ENCODE measurements at regions not wholly inside any gene's neighbourhood (a gene's known extent, or its start where the extent isn't known, plus 50 kb on each side); places are given as distances from the start of the nearest gene placed in this dataset.
"Not testable (repeated sequence)": the region's sequence is repeated elsewhere in the genome, so short reads cannot be mapped to it uniquely, and the experiment has no call there.

DNA sequence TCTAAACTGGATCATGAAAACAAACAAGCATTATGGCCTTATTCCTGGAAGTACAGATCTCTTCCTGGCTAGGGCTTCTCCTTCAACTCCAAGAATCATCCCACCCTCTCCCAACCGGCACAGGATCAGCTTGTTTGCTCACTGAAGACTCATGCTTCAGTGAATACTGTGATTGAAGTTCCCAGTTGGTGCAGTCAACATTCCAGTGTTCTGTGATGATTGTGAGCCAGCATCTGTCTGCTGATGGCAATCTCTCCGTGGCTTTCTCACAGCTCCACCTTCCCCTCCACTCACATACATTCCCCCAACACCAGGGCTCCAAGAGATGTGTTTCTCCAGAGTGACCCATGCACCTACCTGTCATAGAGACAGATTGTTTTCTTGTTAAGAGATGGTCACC lies 421.3 kb upstream of the BTBD3 start:
- no peak for DNase-seq

- no peak for DNase-seq
These were observed 420.1 kb upstream of the BTBD3 start for GRCh38 chr20:11497545-11497944.

- no peak for DNase-seq
These were observed 418.5 kb upstream of the BTBD3 start for GRCh38 chr20:11499101-11499634.

DNA sequence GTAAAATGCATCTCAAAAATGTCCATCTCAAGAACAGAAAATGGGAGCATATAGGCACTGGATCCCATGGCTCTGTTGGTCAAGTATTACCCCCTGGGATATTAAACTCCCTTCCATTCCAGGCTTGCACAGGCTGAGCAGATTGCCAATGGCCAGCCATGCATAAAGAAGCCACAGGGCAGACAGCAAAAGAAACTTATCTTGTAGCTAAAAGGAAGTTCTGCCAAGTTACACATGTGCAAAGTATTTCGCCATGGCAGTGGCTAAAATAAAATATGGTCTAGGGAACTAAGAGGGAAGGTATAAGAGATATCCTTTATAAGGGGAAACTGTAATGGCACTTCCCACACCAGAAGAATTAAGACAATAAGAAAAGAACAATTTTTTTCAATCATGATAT lies 415.6 kb upstream of the BTBD3 start:
- DNase-seq = no peak

DNA sequence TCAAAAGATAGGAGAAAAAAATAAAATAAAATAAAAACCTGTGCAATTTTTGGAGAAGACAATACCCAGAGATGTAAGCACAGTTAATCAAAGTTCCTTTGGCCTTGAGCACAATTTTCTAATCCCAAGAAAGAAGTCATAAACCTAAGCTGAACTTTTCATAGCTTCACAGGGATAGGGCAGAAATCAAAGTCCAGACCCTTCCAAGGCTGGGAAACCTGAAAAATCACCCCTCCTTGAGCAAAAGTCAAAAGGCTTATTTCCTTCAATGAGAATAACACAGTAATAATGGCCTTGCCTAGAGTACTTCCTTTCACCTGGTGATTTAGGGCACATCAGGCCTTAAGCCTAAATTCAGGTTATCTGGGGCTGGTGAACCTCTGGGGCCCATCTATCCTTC lies 415.0 kb upstream of the BTBD3 start:
- DNase-seq = no peak

GRCh38 chr20:11509776-11510175 lies 407.9 kb upstream of the BTBD3 start:
- DNase-seq = no peak

DNA sequence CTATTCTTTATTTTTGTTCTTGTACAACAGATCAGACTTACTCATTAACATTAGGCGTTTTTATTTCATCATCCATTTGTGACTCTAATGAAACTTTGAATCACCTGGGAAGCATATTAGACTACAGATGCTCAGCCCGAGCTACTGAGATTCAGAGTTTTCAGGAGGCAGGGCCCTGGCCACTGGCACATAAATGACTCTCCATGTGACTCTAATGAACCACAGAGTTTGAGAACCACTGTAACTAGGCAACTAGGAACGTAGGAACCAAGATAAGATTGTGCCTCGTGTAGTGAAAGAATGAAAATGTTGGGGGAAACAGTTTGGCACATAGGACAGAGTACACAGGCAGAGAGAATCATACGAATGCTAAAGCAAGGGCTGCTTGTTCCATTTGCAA lies 405.9 kb upstream of the BTBD3 start:
- DNase-seq = no peak

DNA sequence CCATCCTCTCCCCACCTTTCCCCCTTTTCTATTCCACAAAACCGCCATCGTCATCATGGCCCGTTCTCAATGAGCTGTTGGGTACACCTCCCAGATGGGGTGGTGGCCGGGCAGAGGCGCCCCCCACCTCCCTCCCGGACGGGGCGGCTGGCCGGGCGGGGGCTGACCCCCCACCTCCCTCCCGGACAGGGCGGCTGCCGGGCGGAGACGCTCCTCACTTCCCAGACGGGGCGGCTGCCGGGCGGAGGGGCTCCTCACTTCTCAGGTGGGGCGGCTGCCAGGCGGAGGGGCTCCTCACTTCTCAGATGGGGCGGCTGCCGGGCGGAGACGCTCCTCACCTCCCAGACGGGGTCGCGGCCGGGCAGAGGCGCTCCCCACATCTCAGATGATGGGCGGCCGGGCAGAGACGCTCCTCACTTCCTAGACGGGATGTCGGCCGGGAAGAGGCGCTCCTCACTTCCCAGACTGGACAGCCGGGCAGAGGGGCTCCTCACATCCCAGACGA lies 404.4 kb upstream of the BTBD3 start:
- DNase-seq = not testable (repeated sequence)

DNA sequence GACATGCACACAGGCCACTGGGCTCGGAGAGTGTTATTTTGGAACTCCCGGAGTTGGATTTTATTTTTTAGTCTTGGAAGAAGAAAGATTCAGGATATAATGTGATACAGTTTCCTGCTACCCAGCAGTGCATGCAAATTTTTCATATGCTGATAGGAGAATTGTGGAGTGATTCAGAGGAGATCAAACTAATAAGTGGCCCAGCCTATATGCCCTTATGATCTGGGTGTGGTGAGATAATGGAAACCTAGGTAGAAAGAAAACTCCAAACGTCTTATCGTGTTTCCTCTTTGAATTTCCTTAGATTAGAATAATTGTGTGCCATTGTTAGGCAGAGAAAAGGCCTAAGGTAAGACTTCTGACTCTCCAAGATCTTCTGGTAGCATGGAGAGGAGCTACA lies 401.2 kb upstream of the BTBD3 start:
- DNase-seq = no peak

DNA sequence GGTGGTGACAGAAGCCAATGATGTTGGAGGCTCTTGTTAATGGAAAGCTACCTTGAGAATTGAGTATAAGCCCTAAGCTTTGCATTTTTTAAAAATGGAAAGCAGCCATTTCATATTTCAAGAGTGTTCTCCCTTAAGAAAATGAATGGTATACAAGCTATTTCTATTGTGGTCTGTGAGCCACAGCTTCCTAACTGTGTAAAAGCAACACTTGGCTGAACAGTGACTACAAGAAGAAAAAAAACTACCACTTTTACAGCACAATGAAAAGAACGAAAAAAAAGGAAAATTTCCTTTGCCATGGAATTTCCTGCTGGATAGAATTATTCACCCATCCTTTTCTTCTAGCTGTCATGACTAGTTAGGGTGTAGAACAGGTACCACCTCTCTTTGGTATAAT lies 397.1 kb upstream of the BTBD3 start:
- no peak for DNase-seq

GRCh38 chr20:11521476-11522365 lies 396.0 kb upstream of the BTBD3 start:
- DNase-seq = no peak

- DNase-seq = no peak
These were observed 395.3 kb upstream of the BTBD3 start for GRCh38 chr20:11522366-11522741.

DNA sequence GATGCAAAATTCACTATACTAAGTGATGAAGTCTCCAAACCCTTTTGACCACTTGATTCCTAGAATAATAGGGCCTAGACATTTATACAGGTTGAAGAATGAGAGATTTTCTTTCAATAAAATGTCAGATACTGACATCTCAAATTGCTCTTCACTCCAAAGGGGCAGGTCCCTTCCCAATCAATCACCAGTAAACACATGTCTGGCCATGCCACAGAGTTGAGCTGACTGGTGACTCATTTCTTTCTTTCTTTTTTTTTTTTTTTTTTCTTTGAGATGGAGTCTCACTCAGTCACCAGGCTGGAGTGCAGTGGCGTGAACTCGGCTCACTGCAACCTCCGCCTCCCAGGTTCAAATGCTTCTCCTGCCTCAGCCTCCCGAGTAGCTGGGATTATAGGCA lies 388.6 kb upstream of the BTBD3 start:
- no peak for DNase-seq

GRCh38 chr20:11537032-11537431 lies 380.7 kb upstream of the BTBD3 start:
- DNase-seq = no peak

DNA sequence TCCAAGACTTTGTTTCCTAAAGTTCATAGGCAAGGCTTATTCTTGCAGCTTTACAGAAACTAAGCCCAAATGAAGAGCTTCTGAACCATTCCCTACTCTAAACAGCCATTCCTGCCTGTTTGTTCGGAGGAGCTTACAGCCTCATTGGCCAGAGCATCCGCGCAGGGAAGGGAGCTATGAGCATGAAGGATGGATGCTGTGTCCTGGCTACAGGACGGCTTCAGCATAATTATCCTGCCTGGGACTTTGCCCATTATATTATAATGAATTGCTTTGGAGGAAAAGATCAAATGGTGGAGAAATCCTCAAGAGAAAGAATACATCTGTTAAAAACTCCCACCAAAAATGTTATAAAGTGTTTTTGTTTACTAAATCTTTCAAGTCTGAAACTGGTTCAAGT lies 378.2 kb upstream of the BTBD3 start:
- DNase-seq = no peak

GRCh38 chr20:11540558-11540957 lies 377.1 kb upstream of the BTBD3 start:
- DNase-seq = no peak

DNA sequence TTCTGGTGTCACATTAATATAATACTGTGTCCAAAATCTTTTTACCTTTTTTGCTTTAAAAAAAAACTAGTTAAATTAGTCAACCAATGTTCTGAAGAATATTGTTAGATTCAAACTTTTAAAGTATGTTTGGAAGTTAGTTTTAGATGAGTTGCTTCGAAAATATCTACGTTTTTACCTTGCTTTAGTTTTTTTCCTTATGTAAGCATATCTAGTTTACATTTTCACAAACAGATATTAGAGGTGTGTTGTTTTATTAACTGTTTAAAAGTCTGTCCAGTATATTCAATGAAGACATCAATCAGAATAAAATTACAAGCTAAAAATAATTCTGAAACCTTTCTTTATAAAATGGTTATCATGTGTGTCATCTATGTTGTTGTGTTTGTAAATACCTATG lies 375.0 kb upstream of the BTBD3 start:
- no peak for DNase-seq

- DNase-seq = peak; percentile 38
These were observed 373.5 kb upstream of the BTBD3 start for GRCh38 chr20:11544029-11544678.

- no peak for DNase-seq
These were observed 370.8 kb upstream of the BTBD3 start for GRCh38 chr20:11546939-11547338.

DNA sequence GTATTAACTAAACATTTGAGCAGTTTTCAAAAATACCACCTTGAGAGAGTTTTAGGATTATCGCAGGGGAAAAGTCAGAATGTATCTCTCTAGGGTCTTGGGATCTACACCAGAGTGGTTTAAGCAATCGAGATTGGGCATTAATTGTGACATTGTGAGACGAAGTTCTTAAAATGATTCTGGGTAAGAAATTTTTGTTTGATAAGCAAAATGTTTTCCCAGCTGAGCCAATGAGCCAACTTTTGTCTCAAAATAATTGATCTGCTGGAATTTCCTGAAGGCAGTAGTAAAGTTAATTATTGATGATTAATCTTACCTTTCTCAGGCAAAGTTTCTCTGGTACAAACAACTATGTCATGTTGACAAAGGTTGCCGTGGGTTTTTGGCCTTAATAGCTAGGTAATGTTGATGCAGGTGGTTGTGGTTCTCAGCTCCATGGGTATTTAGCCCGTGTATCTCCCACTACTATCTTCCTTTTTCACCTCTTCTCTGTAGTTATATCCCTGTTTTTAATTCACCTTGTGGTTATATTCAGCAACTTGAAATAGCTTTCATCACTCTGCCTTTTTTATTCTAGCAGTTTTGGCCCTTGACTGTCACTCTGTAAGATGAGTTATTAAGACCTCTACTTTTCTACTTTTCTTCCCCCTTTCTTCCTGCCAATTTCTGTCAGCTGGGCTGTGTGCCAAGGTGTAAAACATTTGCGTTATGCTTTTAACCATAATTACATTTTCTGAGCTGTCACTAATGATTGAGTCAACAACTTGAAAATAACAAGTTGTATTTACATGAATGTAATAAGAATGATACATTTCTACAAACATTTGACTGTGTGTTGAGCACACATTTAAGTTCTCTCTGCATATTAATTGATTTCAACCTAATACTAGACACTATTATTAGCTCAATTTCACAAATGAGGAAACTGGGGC lies 368.3 kb upstream of the BTBD3 start:
- no peak for DNase-seq

GRCh38 chr20:11550657-11551338 lies 366.9 kb upstream of the BTBD3 start:
- DNase-seq = no peak

GRCh38 chr20:11551479-11551878 lies 366.2 kb upstream of the BTBD3 start:
- no peak for DNase-seq

All from activated CD4-positive, alpha-beta T cell treated with anti-CD3 and anti-CD28 coated beads, Interleukin-2, amount 50 U/mL, for 16 hours (primary cell).